GM12878 (cell line): ENCODE measurements at regions not wholly inside any gene's neighbourhood (a gene's known extent, or its start where the extent isn't known, plus 50 kb on each side); places are given as distances from the start of the nearest gene placed in this dataset.

ENCODE experiments used
- CTCF ChIP-seq, 3 experiments: IDR thresholded peaks in 2 of 3; conservative IDR thresholded peaks in 1 of 3; 2 replicates each; pipeline ENCODE4 v1.5.1; 2011; ENCODE audit warnings: low read depth in 3 of 3, low read length in 3 of 3, mild to moderate bottlenecking in 3 of 3, control low read depth in 2 of 3, moderate library complexity in 2 of 3, inconsistent platforms in 1 of 3, mixed read lengths in 1 of 3; ENCODE audit not compliant: control insufficient read depth in 2 of 3, insufficient read depth in 1 of 3; ENCODE audit errors: extremely low read depth in 1 of 3
- ESRRA ChIP-seq: IDR thresholded peaks from 2 replicates; pipeline ENCODE4 v1.6.1; 2012; ENCODE audit warnings: mild to moderate bottlenecking, low read length, improper control_type of control experiment
- MAX ChIP-seq: IDR thresholded peaks from 2 replicates; pipeline ENCODE4 v1.6.1; 2012; ENCODE audit warnings: low read depth, low read length, improper control_type of control experiment
- PBX3 ChIP-seq: IDR thresholded peaks from 2 replicates; pipeline ENCODE4 v1.6.1; 2011; ENCODE audit warnings: mild to moderate bottlenecking, low read depth, low read length, moderate library complexity; ENCODE audit not compliant: insufficient replicate concordance
- USF2 ChIP-seq: IDR thresholded peaks from 2 replicates; pipeline ENCODE4 v1.6.1; 2011; ENCODE audit warnings: low read depth, low read length, improper control_type of control experiment, borderline replicate concordance
- ZBTB4 ChIP-seq: fragments of 450-650 bp; formaldehyde crosslinking; IDR thresholded peaks from 2 replicates; pipeline ENCODE4 v1.4.0; 2022; ENCODE audit warnings: mild to moderate bottlenecking, moderate library complexity

- no peak for TF ChIP-seq MAX
- TF ChIP-seq ZBTB4 (CRISPR knock-in tag), result no peak
- TF ChIP-seq ESRRA, result no peak
- no peak for TF ChIP-seq PBX3
- TF ChIP-seq USF2, result no peak
- TF ChIP-seq CTCF (IDR thresholded peaks at IDR 0.05 in 2 of 3, conservative IDR thresholded peaks at IDR 0.05 in 1 of 3; ENCODE audit: control insufficient read depth in 2 of 3, extremely low read depth in 1 of 3, insufficient read depth in 1 of 3, low read depth in 3 of 3, low read length in 3 of 3), result no peak
Measured at GRCh38 chr5:173410459-173411233, 82.4 kb upstream of the STC2 start.
